Osteoblast (primary cell): ENCODE measurements at regions not wholly inside any gene's neighbourhood (a gene's known extent, or its start where the extent isn't known, plus 50 kb on each side); places are given as distances from the start of the nearest gene placed in this dataset.

ENCODE experiments used
- DNase-seq: peaks from one replicate; pipeline ENCODE4 v3.0.0; 2011; ENCODE audit warnings: low spot score, mixed read lengths; ENCODE audit not compliant: insufficient read length; ENCODE audit errors: missing footprints
- H2AFZ ChIP-seq: 2 replicates; pipeline ENCODE4 v1.6.0; 2011; ENCODE audit warnings: mild to moderate bottlenecking, low read length
- H3K27ac ChIP-seq: 2 replicates; pipeline ENCODE4 v1.5.1; 2011; ENCODE audit warnings: mild to moderate bottlenecking, low read depth, low read length, moderate library complexity
- H3K27me3 ChIP-seq: 2 replicates; pipeline ENCODE4 v1.6.0; 2012; ENCODE audit warnings: mild to moderate bottlenecking, control low read depth, inconsistent platforms, low read length, moderate library complexity; ENCODE audit not compliant: insufficient read depth
- H3K36me3 ChIP-seq: 2 replicates; pipeline ENCODE4 v1.5.1; 2011; ENCODE audit warnings: mild to moderate bottlenecking, low read length, control low read depth, moderate library complexity; ENCODE audit not compliant: insufficient read depth
- H3K4me1 ChIP-seq: 2 replicates; pipeline ENCODE4 v1.5.1; 2011; ENCODE audit warnings: mild to moderate bottlenecking, low read length, control low read depth, moderate library complexity; ENCODE audit not compliant: insufficient read depth
- H3K4me2 ChIP-seq: 2 replicates; pipeline ENCODE4 v1.6.0; 2011; ENCODE audit warnings: mild to moderate bottlenecking, low read length; ENCODE audit not compliant: insufficient read depth
- H3K4me3 ChIP-seq: fragments of 200-600 bp; sonication (generic); 3 replicates; pipeline ENCODE4 v1.5.1; 2012; ENCODE audit warnings: mild to moderate bottlenecking, low read length, inconsistent platforms; ENCODE audit not compliant: insufficient read depth
- H3K79me2 ChIP-seq: 2 replicates; pipeline ENCODE4 v1.6.0; 2012; ENCODE audit warnings: mild to moderate bottlenecking, low read length, control low read depth, inconsistent platforms; ENCODE audit not compliant: insufficient read depth
- H3K9me3 ChIP-seq: 2 replicates; pipeline ENCODE4 v1.5.1; 2011; ENCODE audit warnings: low read depth, low read length, control low read depth
- H4K20me1 ChIP-seq: 2 replicates; pipeline ENCODE4 v1.6.0; 2012; ENCODE audit warnings: mild to moderate bottlenecking, low read length, control low read depth; ENCODE audit not compliant: insufficient read depth
- CTCF ChIP-seq: IDR thresholded peaks from 2 replicates; pipeline ENCODE4 v1.5.1; 2011; ENCODE audit warnings: mild to moderate bottlenecking, low read depth, low read length, moderate library complexity; ENCODE audit errors: extremely low read depth

DNA sequence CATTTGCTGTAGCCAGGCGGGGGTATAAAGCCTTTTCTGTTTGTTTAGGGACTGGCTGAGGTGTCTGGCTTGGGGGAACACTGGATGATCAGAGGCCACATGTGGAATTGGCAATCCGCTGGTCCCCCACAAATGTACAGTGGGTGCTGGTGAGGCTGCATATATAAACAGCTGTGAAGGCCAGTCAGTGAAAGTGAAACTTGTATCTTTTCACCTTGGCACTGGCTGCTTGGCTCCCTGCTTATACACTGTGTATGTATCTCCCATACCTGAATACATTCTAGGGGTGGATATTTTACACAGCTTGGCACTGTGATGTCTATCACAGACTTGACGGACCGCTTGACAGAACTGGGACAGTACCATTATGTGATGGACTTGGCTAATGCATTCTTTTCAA lies 246.8 kb upstream of the AVPR1A start:
- Histone ChIP-seq H3K27ac (no peak overlapping the region), H3K4me2 (no peak overlapping the region), H2AFZ (no peak overlapping the region), H3K9me3 (no peaks in the 10 kb centered on the region), H3K4me3 (no peak overlapping the region), H3K4me1 (no peaks in the 10 kb centered on the region), H4K20me1 (no peaks in the 10 kb centered on the region), H3K79me2 (no peaks in the 10 kb centered on the region), H3K27me3 (no peaks in the 10 kb centered on the region), H3K36me3 (no peaks in the 10 kb centered on the region)
- TF ChIP-seq CTCF = no peak
- no peak for DNase-seq

- no peak overlapping the region for H3K4me3 ChIP-seq
- no peaks in the 10 kb centered on the region for H3K9me3 ChIP-seq
- no peaks in the 10 kb centered on the region for H3K27me3 ChIP-seq
- H3K36me3 ChIP-seq = no peaks in the 10 kb centered on the region
- H4K20me1 ChIP-seq = no peaks in the 10 kb centered on the region
- no peak overlapping the region for H3K27ac ChIP-seq
- TF ChIP-seq CTCF = no peak
- no peaks in the 10 kb centered on the region for H3K79me2 ChIP-seq
- no peak for DNase-seq
- no peak overlapping the region for H3K4me2 ChIP-seq
- no peak overlapping the region for H2AFZ ChIP-seq
- no peaks in the 10 kb centered on the region for H3K4me1 ChIP-seq
These were observed 245.1 kb upstream of the AVPR1A start for GRCh38 chr12:63396135-63396534.

GRCh38 chr12:63394983-63395382 lies 244.0 kb upstream of the AVPR1A start:
- no peak for TF ChIP-seq CTCF
- H3K4me1 ChIP-seq = no peaks in the 10 kb centered on the region
- H4K20me1 ChIP-seq = no peaks in the 10 kb centered on the region
- H3K27ac ChIP-seq = no peak overlapping the region
- DNase-seq = no peak
- H3K79me2 ChIP-seq = no peaks in the 10 kb centered on the region
- no peaks in the 10 kb centered on the region for H3K27me3 ChIP-seq
- no peak overlapping the region for H2AFZ ChIP-seq
- no peak overlapping the region for H3K4me2 ChIP-seq
- no peaks in the 10 kb centered on the region for H3K36me3 ChIP-seq
- no peaks in the 10 kb centered on the region for H3K9me3 ChIP-seq
- H3K4me3 ChIP-seq = no peak overlapping the region

DNA sequence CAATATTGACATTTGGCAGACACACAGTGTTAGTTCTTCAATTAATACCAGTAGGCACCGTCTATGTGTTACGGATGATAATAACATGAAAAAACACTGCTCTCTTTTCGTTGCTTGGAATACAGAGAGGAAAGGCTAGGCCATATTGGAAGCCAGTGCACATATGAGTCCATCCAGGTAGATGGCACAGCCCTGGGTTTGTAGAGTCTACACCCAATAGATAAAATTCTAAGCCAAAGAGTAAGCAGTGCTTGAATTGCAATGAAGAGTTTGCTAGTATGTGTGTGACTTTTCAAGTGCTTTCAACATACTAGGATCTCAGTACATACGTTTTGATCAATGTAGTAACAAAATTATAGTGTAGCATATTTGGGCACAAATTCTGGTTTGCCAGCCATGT lies 243.3 kb upstream of the AVPR1A start:
- H3K36me3 ChIP-seq = no peaks in the 10 kb centered on the region
- H2AFZ ChIP-seq = no peak overlapping the region
- H3K27me3 ChIP-seq = no peaks in the 10 kb centered on the region
- H3K4me2 ChIP-seq = no peak overlapping the region
- H3K4me3 ChIP-seq = no peak overlapping the region
- no peak for TF ChIP-seq CTCF
- H3K9me3 ChIP-seq = no peaks in the 10 kb centered on the region
- H4K20me1 ChIP-seq = no peaks in the 10 kb centered on the region
- no peaks in the 10 kb centered on the region for H3K4me1 ChIP-seq
- no peak overlapping the region for H3K27ac ChIP-seq
- H3K79me2 ChIP-seq = no peaks in the 10 kb centered on the region
- no peak for DNase-seq
